IMR-90 (cell line): ENCODE measurements at regions not wholly inside any gene's neighbourhood (a gene's known extent, or its start where the extent isn't known, plus 50 kb on each side); places are given as distances from the start of the nearest gene placed in this dataset.

Source experiments
- ATAC-seq: fragments of 200-7000 bp; cut with Tn5 transposase; 2 replicates; pipeline ENCODE4 v1.9.1; 2020; ENCODE audit warnings: low read depth, mild to moderate bottlenecking, moderate library complexity
- BruUV-seq: library from RNA; stranded (reverse); fragments of 400-500 nt; replicated peaks from 2 replicates; lab custom pipeline; 2021; lab: Mats Ljungman, UMichigan
- CTCF ChIA-PET: fragments of 300-600 bp; formaldehyde crosslinking; extraction: SDS; loops from one replicate; lab custom pipeline; 2021; ENCODE audit warnings: antibody characterized with exemption; lab: Yijun Ruan, JAX
- POLR2A ChIA-PET: fragments of 300-600 bp; sonication (Branson Sonifier 250); formaldehyde crosslinking; loops from one replicate; lab custom pipeline; 2022; ENCODE audit warnings: antibody characterized with exemption; ENCODE audit not compliant: unreplicated experiment; lab: Charles Lee
- DNase-seq: peaks from one replicate; pipeline ENCODE4 v3.0.0; 2013
- H2AFZ ChIP-seq: replicated peaks from 2 replicates; pipeline ENCODE3; 2013; ENCODE audit warnings: low read length, mild to moderate bottlenecking; ENCODE audit not compliant: poor library complexity
- H2AK5ac ChIP-seq: 2 replicates; pipeline ENCODE4 v1.6.1; 2013; ENCODE audit warnings: low read depth, low read length, inconsistent platforms
- H2AK9ac ChIP-seq: replicated peaks from 2 replicates; pipeline ENCODE3; 2013; ENCODE audit warnings: mild to moderate bottlenecking, low read depth, low read length, moderate library complexity; ENCODE audit not compliant: poor library complexity
- H2BK120ac ChIP-seq: 2 replicates; pipeline ENCODE4 v1.6.1; 2013; ENCODE audit warnings: low read depth, low read length, inconsistent platforms
- H2BK15ac ChIP-seq: 3 replicates; pipeline ENCODE4 v1.6.1; 2013; ENCODE audit warnings: low read depth, low read length, inconsistent platforms
- H2BK20ac ChIP-seq: 2 replicates; pipeline ENCODE4 v1.6.1; 2013; ENCODE audit warnings: low read depth, mild to moderate bottlenecking, inconsistent platforms, low read length, moderate library complexity
- H2BK5ac ChIP-seq: 2 replicates; pipeline ENCODE4 v1.6.1; 2013; ENCODE audit warnings: mild to moderate bottlenecking, low read depth, low read length, inconsistent platforms; ENCODE audit not compliant: poor library complexity, severe bottlenecking
- H3K14ac ChIP-seq: replicated peaks from 2 replicates; pipeline ENCODE4 v1.6.1; 2013; ENCODE audit warnings: low read depth, low read length, inconsistent platforms
- H3K18ac ChIP-seq: 2 replicates; pipeline ENCODE4 v1.6.1; 2013; ENCODE audit warnings: low read depth, low read length, control low read depth
- H3K23ac ChIP-seq: 2 replicates; pipeline ENCODE4 v1.6.1; 2013; ENCODE audit warnings: low read depth, low read length, inconsistent platforms
- H3K27ac ChIP-seq: 2 replicates; pipeline ENCODE4 v1.5.1; 2013; ENCODE audit warnings: mild to moderate bottlenecking, control low read depth, low read length; ENCODE audit not compliant: insufficient read depth
- H3K27me3 ChIP-seq: 2 replicates; pipeline ENCODE4 v1.6.1; 2013; ENCODE audit warnings: low read length; ENCODE audit not compliant: control insufficient read depth, insufficient read depth
- H3K36me3 ChIP-seq: 2 replicates; pipeline ENCODE4 v1.6.1; 2013; ENCODE audit warnings: low read length, mixed read lengths; ENCODE audit not compliant: control insufficient read depth, insufficient read depth
- H3K4ac ChIP-seq: 2 replicates; pipeline ENCODE4 v1.6.1; 2013; ENCODE audit warnings: low read depth, low read length, inconsistent platforms
- H3K4me1 ChIP-seq: 2 replicates; pipeline ENCODE4 v1.6.1; 2013; ENCODE audit warnings: low read length, mixed read lengths; ENCODE audit not compliant: control insufficient read depth, insufficient read depth
- H3K4me2 ChIP-seq: 2 replicates; pipeline ENCODE4 v1.6.1; 2013; ENCODE audit warnings: low read depth, mild to moderate bottlenecking, control low read depth, low read length, moderate library complexity
- H3K4me3 ChIP-seq: 2 replicates; pipeline ENCODE4 v1.5.1; 2013; ENCODE audit warnings: low read depth, mild to moderate bottlenecking, control low read depth, low read length, moderate library complexity; ENCODE audit not compliant: insufficient read depth
- H3K56ac ChIP-seq: 2 replicates; pipeline ENCODE4 v1.6.1; 2013; ENCODE audit warnings: low read length, inconsistent platforms; ENCODE audit not compliant: insufficient read depth; ENCODE audit errors: extremely low read depth
- H3K79me1 ChIP-seq, 2 experiments: 2 replicates each; pipeline ENCODE4 v1.6.1; 2013; ENCODE audit warnings: low read length in 2 of 2, inconsistent platforms in 1 of 2, low read depth in 1 of 2
- H3K9ac ChIP-seq: 2 replicates; pipeline ENCODE4 v1.6.1; 2013; ENCODE audit warnings: low read depth, low read length, control low read depth
- H3K9me1 ChIP-seq: 2 replicates; pipeline ENCODE4 v1.6.1; 2013; ENCODE audit warnings: low read length, inconsistent platforms; ENCODE audit not compliant: insufficient read depth
- H3K9me3 ChIP-seq: 2 replicates; pipeline ENCODE4 v1.6.1; 2013; ENCODE audit warnings: low read length; ENCODE audit not compliant: control insufficient read depth, insufficient read depth
- H4K20me1 ChIP-seq: 2 replicates; pipeline ENCODE4 v1.6.1; 2013; ENCODE audit warnings: low read length, inconsistent platforms; ENCODE audit not compliant: insufficient read depth
- H4K5ac ChIP-seq: 2 replicates; pipeline ENCODE4 v1.6.1; 2013; ENCODE audit warnings: mild to moderate bottlenecking, low read depth, low read length, control low read depth
- H4K8ac ChIP-seq, 2 experiments: 2 replicates each; pipeline ENCODE4 v1.6.1; 2013; ENCODE audit warnings: low read depth in 2 of 2, low read length in 2 of 2, control low read depth in 1 of 2, inconsistent platforms in 1 of 2
- H4K91ac ChIP-seq: 2 replicates; pipeline ENCODE4 v1.6.1; 2013; ENCODE audit warnings: low read depth, low read length, inconsistent platforms; ENCODE audit not compliant: insufficient read depth
- CHD1 ChIP-seq: IDR thresholded peaks from 2 replicates; pipeline ENCODE4 v1.6.1; 2012; ENCODE audit warnings: low read depth, low read length, improper control_type of control experiment
- FOS ChIP-seq: fragments of 150-350 bp; IDR thresholded peaks from 2 replicates; pipeline ENCODE4 v1.6.1; 2016; ENCODE audit warnings: low read depth, low read length
- MXI1 ChIP-seq: IDR thresholded peaks from 2 replicates; pipeline ENCODE4 v1.6.1; 2012; ENCODE audit warnings: low read depth, mild to moderate bottlenecking, low read length, moderate library complexity, borderline replicate concordance
- NFE2L2 ChIP-seq: fragments of 150-350 bp; IDR thresholded peaks from 2 replicates; pipeline ENCODE4 v1.6.1; 2016; ENCODE audit warnings: low read depth, mild to moderate bottlenecking, low read length
- POLR2A ChIP-seq: IDR thresholded peaks from 2 replicates; pipeline ENCODE4 v1.6.1; 2012; ENCODE audit warnings: mild to moderate bottlenecking, low read depth, low read length
- RAD21 ChIP-seq: IDR thresholded peaks from 2 replicates; pipeline ENCODE4 v1.6.1; 2012; ENCODE audit warnings: low read length, improper control_type of control experiment
- RCOR1 ChIP-seq: IDR thresholded peaks from 2 replicates; pipeline ENCODE4 v1.6.1; 2012; ENCODE audit warnings: mild to moderate bottlenecking, low read length, improper control_type of control experiment; ENCODE audit not compliant: insufficient replicate concordance
- RFX5 ChIP-seq: IDR thresholded peaks from 2 replicates; pipeline ENCODE4 v1.8.0; 2012; ENCODE audit warnings: low read depth, mild to moderate bottlenecking, low read length, moderate library complexity
- SMC3 ChIP-seq: fragments of 150-350 bp; IDR thresholded peaks from 2 replicates; pipeline ENCODE4 v1.6.1; 2016; ENCODE audit warnings: low read depth, mild to moderate bottlenecking, antibody characterized with exemption, low read length, moderate library complexity
- WGBS, 2 experiments: methylation state at CpG; one replicate each; pipeline versions ENCODE4 v1.1.5 to v1.1.7; 2013; ENCODE audit warnings: missing lambda C conversion rate in 2 of 2; ENCODE audit not compliant: insufficient read length in 1 of 2; ENCODE audit errors: extremely low coverage in 2 of 2; 5-methylcytosine and 5-hydroxymethylcytosine counted together
- dilution Hi-C: fragments of 300-500 bp; cut with HindIII; formaldehyde crosslinking; loops from one replicate; pipeline ENCODE4 v1.14.3; 2018; ENCODE audit warnings: low sequenced_read_pairs; ENCODE audit not compliant: unreplicated experiment
- in situ Hi-C: fragments of 300-500 bp; cut with MboI; formaldehyde crosslinking; loops from 3 replicates; pipeline ENCODE4 v1.14.3; 2019; ENCODE audit warnings: low sequenced_read_pairs, inconsistent platforms, mixed read lengths
- intact Hi-C: fragments of 100-400 bp; cut with micrococcal nuclease; formaldehyde crosslinking; loops from 2 replicates; pipeline ENCODE4 v1.10.0; 2022
- TF ChIP-seq, protein P1 (sequence below): fragments of 150-350 bp; IDR thresholded peaks from 2 replicates; pipeline ENCODE4 v1.6.1; 2016; ENCODE audit warnings: low read depth, mild to moderate bottlenecking, low read length, moderate library complexity, borderline replicate concordance
- TF ChIP-seq, protein P2 (sequence below): conservative IDR thresholded peaks from 2 replicates; pipeline ENCODE4 v1.5.1; 2012; ENCODE audit warnings: mild to moderate bottlenecking, low read depth, low read length, improper control_type of control experiment
- TF ChIP-seq, protein P3 (sequence below): fragments of 150-350 bp; IDR thresholded peaks from 2 replicates; pipeline ENCODE4 v1.6.1; 2017; ENCODE audit warnings: mild to moderate bottlenecking, antibody characterized with exemption, low read length, low read depth

DNA sequence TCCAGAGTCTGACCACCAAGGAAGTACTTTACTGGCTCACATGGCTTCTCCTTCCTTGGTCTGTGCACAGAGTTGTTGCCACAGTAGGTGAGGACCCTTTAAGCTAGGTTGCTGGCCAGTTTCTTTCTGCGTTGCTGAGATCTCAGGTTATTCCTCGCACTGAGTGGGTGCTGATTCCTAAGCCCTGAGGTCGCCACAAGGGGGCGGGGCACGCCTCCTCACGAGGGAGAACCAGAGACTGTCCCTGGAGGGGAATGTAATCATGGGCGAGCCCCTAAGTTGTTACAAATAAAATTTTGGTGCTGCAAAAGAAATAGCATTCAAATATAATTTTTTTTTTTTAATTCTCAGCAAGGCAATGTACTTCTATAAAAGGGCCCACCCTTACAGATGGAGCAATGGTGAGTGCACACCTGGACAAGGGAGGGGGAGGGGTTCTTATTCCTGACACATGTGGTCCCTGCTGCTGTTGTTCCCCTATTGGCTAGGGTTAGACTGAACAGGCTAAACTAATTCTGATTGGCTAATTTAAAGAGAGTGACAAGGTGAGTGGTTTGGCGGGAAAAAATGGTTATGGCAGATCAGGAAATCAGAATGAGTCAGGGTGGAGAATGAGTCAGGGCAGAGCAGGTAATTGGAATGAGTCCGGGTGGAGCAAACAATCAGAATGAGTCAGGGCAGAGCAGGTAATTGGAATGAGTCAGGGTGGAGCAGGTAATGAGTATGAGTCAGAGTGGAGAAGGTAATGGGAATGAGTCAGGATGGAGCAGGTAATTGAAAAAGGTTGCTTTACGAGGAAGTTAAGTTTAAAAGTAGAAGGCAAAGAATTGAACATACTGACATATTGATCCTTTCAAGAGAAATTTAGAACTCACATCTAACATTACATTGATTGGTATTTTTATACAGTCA is 107.5 kb downstream of the VSIG4 start:
- BruUV-seq = no TSS peak

More for the DNA sequence above, 107.5 kb downstream of the VSIG4 start:
- Histone ChIP-seq H3K36me3 (no peaks in the 10 kb centered on the region), H2AFZ (no peak overlapping the region), H4K8ac (no peak overlapping the region), H3K9me1 (no peaks in the 10 kb centered on the region), H4K20me1 (no peaks in the 10 kb centered on the region), H3K4me3 (no peak overlapping the region), H2BK5ac (no peak overlapping the region), H2BK120ac (no peak overlapping the region), H3K79me1 (no peaks in the 10 kb centered on the region), H3K56ac (no peak overlapping the region), H2AK5ac (no peak overlapping the region), H3K14ac (no peak overlapping the region), H3K18ac (no peak overlapping the region), H4K5ac (no peak overlapping the region), H2BK15ac (no peak overlapping the region), H2AK9ac (no peak overlapping the region), H3K27me3 (no peaks in the 10 kb centered on the region), H3K4ac (no peak overlapping the region), H4K91ac (no peak overlapping the region), H3K27ac (no peak overlapping the region), H2BK20ac (no peak overlapping the region), H3K23ac (no peak overlapping the region), H3K4me2 (no peak overlapping the region), H3K9me3 (no peaks in the 10 kb centered on the region), H3K4me1 (no peaks in the 10 kb centered on the region), H3K9ac (no peak overlapping the region)
- ATAC-seq (no peak), DNase-seq (no peak)
- TF ChIP-seq RFX5 (no peak), CHD1 (no peak), FOS (no peak), NFE2L2 (no peak), POLR2A (no peak), MXI1 (no peak), RAD21 (no peak), SMC3 (no peak), RCOR1 (no peak)
- TF ChIP-seq, protein P1, sequence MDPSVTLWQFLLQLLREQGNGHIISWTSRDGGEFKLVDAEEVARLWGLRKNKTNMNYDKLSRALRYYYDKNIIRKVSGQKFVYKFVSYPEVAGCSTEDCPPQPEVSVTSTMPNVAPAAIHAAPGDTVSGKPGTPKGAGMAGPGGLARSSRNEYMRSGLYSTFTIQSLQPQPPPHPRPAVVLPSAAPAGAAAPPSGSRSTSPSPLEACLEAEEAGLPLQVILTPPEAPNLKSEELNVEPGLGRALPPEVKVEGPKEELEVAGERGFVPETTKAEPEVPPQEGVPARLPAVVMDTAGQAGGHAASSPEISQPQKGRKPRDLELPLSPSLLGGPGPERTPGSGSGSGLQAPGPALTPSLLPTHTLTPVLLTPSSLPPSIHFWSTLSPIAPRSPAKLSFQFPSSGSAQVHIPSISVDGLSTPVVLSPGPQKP = no peak
- TF ChIP-seq, protein P2, sequence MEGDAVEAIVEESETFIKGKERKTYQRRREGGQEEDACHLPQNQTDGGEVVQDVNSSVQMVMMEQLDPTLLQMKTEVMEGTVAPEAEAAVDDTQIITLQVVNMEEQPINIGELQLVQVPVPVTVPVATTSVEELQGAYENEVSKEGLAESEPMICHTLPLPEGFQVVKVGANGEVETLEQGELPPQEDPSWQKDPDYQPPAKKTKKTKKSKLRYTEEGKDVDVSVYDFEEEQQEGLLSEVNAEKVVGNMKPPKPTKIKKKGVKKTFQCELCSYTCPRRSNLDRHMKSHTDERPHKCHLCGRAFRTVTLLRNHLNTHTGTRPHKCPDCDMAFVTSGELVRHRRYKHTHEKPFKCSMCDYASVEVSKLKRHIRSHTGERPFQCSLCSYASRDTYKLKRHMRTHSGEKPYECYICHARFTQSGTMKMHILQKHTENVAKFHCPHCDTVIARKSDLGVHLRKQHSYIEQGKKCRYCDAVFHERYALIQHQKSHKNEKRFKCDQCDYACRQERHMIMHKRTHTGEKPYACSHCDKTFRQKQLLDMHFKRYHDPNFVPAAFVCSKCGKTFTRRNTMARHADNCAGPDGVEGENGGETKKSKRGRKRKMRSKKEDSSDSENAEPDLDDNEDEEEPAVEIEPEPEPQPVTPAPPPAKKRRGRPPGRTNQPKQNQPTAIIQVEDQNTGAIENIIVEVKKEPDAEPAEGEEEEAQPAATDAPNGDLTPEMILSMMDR = no peak
- TF ChIP-seq, protein P3, sequence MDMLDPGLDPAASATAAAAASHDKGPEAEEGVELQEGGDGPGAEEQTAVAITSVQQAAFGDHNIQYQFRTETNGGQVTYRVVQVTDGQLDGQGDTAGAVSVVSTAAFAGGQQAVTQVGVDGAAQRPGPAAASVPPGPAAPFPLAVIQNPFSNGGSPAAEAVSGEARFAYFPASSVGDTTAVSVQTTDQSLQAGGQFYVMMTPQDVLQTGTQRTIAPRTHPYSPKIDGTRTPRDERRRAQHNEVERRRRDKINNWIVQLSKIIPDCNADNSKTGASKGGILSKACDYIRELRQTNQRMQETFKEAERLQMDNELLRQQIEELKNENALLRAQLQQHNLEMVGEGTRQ = no peak
- CTCF ChIA-PET = no interaction called here
- WGBS, 2 experiments = 50% methylated on average over 1 of the region's 10 CpGs; no CpG with 5 or more reads in 1 of the 2 experiments
- in situ Hi-C loops (no loop called here), intact Hi-C loops (no loop called here), dilution Hi-C loops (no loop called here)
- POLR2A ChIA-PET = no interaction called here
